ENCODE measurements at regions not wholly inside any gene's neighbourhood (a gene's known extent, or its start where the extent isn't known, plus 50 kb on each side); places are given as distances from the start of the nearest gene placed in this dataset.

- Histone ChIP-seq H3K79me1 (ENCODE audit: low read depth, low read length) (no peaks in the 10 kb centered on the region), H4K5ac (ENCODE audit: insufficient read length, low read depth, low read length) (no peak overlapping the region), H2BK15ac (ENCODE audit: low read length) (no peak overlapping the region), H3K4me1 (replicated peaks in 1 of 4; ENCODE audit: control insufficient read depth in 3 of 4, insufficient read depth in 4 of 4, low read length in 3 of 4) (peaks cover 0 to 9% (median 2%) of the 10 kb centered on the region in 4 experiments; a peak in 4 of 7 replicates), H3K18ac (ENCODE audit: extremely low read depth, low read length) (no peak overlapping the region), H3K23me2 (ENCODE audit: low read depth, low read length) (no peaks in the 10 kb centered on the region), H2BK120ac (replicated peaks; ENCODE audit: low read depth, low read length) (no peak overlapping the region), H4K91ac (replicated peaks; ENCODE audit: insufficient read length, low read length) (no peak overlapping the region), H3K4ac (replicated peaks; ENCODE audit: insufficient read length, low read depth, low read length) (no peak overlapping the region), H2AFZ (ENCODE audit: low read length) (no peak overlapping the region), H3K9ac (replicated peaks in 1 of 4; ENCODE audit: extremely low read depth in 1 of 4, low read depth in 3 of 4, low read length in 3 of 4) (no peak overlapping the region), H3K23ac (ENCODE audit: insufficient read length) (no peak overlapping the region), H4K8ac (ENCODE audit: extremely low read depth, insufficient read depth, low read length) (no peak overlapping the region), H4K20me1 (replicated peaks in 1 of 2; ENCODE audit: control insufficient read depth in 1 of 2, insufficient read depth in 2 of 2, low read length in 2 of 2) (no peaks in the 10 kb centered on the region), H3K27ac (ENCODE audit: low read depth, low read length) (no peak overlapping the region), H3K27me3 (replicated peaks in 1 of 4; ENCODE audit: control insufficient read depth in 3 of 4, extremely low read depth in 1 of 4, insufficient read depth in 3 of 4, low read length in 3 of 4) (no peaks in the 10 kb centered on the region), H3K4me3 (ENCODE audit: extremely low read depth in 1 of 4, insufficient read depth in 2 of 4, low read depth in 3 of 4, low read length in 4 of 4) (no peak overlapping the region), H3K79me2 (ENCODE audit: control insufficient read depth in 1 of 2, insufficient read depth in 2 of 2, low read length in 2 of 2) (no peaks in the 10 kb centered on the region), H2AK5ac (ENCODE audit: low read depth, low read length) (no peak overlapping the region), H3K36me3 (ENCODE audit: control insufficient read depth in 2 of 4, insufficient read depth in 4 of 4, low read length in 3 of 4) (no peaks in the 10 kb centered on the region; a peak in 2 of 8 replicates), H2BK5ac (ENCODE audit: low read depth, low read length) (no peak overlapping the region), H2BK12ac (ENCODE audit: low read depth, low read length) (no peak overlapping the region), H2BK20ac (ENCODE audit: low read length) (no peak overlapping the region), H3K56ac (replicated peaks; ENCODE audit: insufficient read length, low read depth, low read length) (no peak overlapping the region), H3K9me3 (ENCODE audit: insufficient read depth in 2 of 2, low read depth in 1 of 2, low read length in 1 of 2) (no peaks in the 10 kb centered on the region), H3K4me2 (ENCODE audit: insufficient read depth in 1 of 2, low read depth in 2 of 2, low read length in 2 of 2) (no peak overlapping the region), H3K14ac (ENCODE audit: insufficient read length) (no peak overlapping the region)
- CTCF ChIA-PET (ENCODE audit: partially characterized antibody): no interaction called here
- POLR2A ChIA-PET (ENCODE audit: partially characterized antibody): no interaction called here
- no peak for TF ChIP-seq GTF2F1 (IDR thresholded peaks at IDR 0.05; ENCODE audit: borderline replicate concordance, low read depth, low read length)
- TF ChIP-seq TAF7 (optimal IDR thresholded peaks at IDR 0.05; ENCODE audit: borderline replicate concordance, low read depth, low read length): no peak
- no peak for TF ChIP-seq ZNF274 (IDR thresholded peaks at IDR 0.05; ENCODE audit: borderline replicate concordance, extremely low read depth, low read length)
- TF ChIP-seq ATF2 (IDR thresholded peaks at IDR 0.05; ENCODE audit: low read length): no peak
- TF ChIP-seq EGR1 (IDR thresholded peaks at IDR 0.05; ENCODE audit: borderline replicate concordance, low read depth, low read length): no peak
- no peak for TF ChIP-seq BCL11A (IDR thresholded peaks at IDR 0.05; ENCODE audit: low read depth in 2 of 2, low read length in 2 of 2)
- TF ChIP-seq E2F6 (IDR thresholded peaks at IDR 0.05): no peak
- TF ChIP-seq JUND (IDR thresholded peaks at IDR 0.05; ENCODE audit: low read length): no peak
- no peak for TF ChIP-seq FOSL1 (IDR thresholded peaks at IDR 0.05; ENCODE audit: insufficient read depth, low read depth, low read length)
- no peak for TF ChIP-seq KDM1A (IDR thresholded peaks at IDR 0.05; ENCODE audit: borderline replicate concordance, low read length)
- TF ChIP-seq BACH1 (IDR thresholded peaks at IDR 0.05; ENCODE audit: low read length): no peak
- 95% methylated on average over 3 of the region's 3 CpGs; no CpG with 5 or more reads in 1 of the 2 experiments for WGBS, 2 experiments (ENCODE audit: extremely low coverage in 1 of 2, insufficient coverage in 1 of 2, insufficient read length in 1 of 2, insufficient replicate concordance in 2 of 2, low coverage in 1 of 2, low lambda C conversion rate in 2 of 2, missing lambda C conversion rate in 1 of 2)
- no peak for FAIRE-seq
- DNase-seq (ENCODE audit: low read depth in 1 of 2, low spot score in 2 of 2): no peak
These were observed 1727.8 kb downstream of the ARAP2 start for GRCh38 chr4:34516524-34516923.
